Transverse colon (tissue), 4 donors: ENCODE measurements at regions not wholly inside any gene's neighbourhood (a gene's known extent, or its start where the extent isn't known, plus 50 kb on each side); places are given as distances from the start of the nearest gene placed in this dataset.

Experiments used
- CTCF ChIP-seq, 5 experiments: fragments of 200-600 bp in 3 of 5; fragments of 450-650 bp in 2 of 5; sonication (generic) in 3 of 5; IDR thresholded peaks; 1 replicate in 2 of 5; 2 replicates in 3 of 5; pipeline ENCODE4 v1.5.1; 2016 to 2017; ENCODE audit warnings: antibody characterized with exemption in 5 of 5, inconsistent platforms in 3 of 5, mild to moderate bottlenecking in 2 of 5, moderate library complexity in 1 of 5
- EP300 ChIP-seq: sonication (generic); formaldehyde crosslinking; IDR thresholded peaks from one replicate; pipeline ENCODE4 v1.6.1; 2017; ENCODE audit warnings: antibody characterized with exemption, low read depth
- POLR2A ChIP-seq: fragments of 450-650 bp; IDR thresholded peaks from one replicate; pipeline ENCODE4 v1.6.1; 2016; ENCODE audit warnings: antibody characterized with exemption, mild to moderate bottlenecking, moderate library complexity
- POLR2AphosphoS5 ChIP-seq, 3 donors: sonication (generic); formaldehyde crosslinking; IDR thresholded peaks; one replicate each; pipeline ENCODE4 v1.6.1; 2016; ENCODE audit warnings: antibody characterized with exemption in 3 of 3

GRCh38 chr12:131553096-131553777, 157.7 kb upstream of the SFSWAP start:
- TF ChIP-seq CTCF (IDR thresholded peaks at IDR 0.05) (no peak), POLR2A (no peak), POLR2AphosphoS5 (IDR thresholded peaks at IDR 0.05) (no peak), EP300 (no peak)
